Body of pancreas (tissue), 4 donors: ENCODE measurements at regions not wholly inside any gene's neighbourhood (a gene's known extent, or its start where the extent isn't known, plus 50 kb on each side); places are given as distances from the start of the nearest gene placed in this dataset.

ENCODE experiments used
- ATAC-seq: fragments of 150-250 bp; one replicate; pipeline ENCODE4 v1.9.1; 2016
- DNase-seq, 4 donors: peaks; one replicate each; pipeline ENCODE4 v3.0.0-alpha.2; 2019
- H3K27ac ChIP-seq, 4 donors: fragments of 200-600 bp; sonication (generic); 1 replicate in 3 of 4; 2 replicates in 1 of 4; pipeline versions ENCODE4 v1.5.1 to v1.6.1; 2016 to 2019; ENCODE audit warnings: mild to moderate bottlenecking in 1 of 4, mixed read lengths in 1 of 4, moderate library complexity in 1 of 4
- H3K27me3 ChIP-seq, 2 donors: fragments of 200-600 bp; sonication (generic); one replicate each; pipeline ENCODE4 v1.6.0; 2016; ENCODE audit warnings: mild to moderate bottlenecking in 1 of 2
- H3K36me3 ChIP-seq, 2 donors: fragments of 200-600 bp; sonication (generic); replicated peaks in 1 of 2; 2 replicates each; pipeline ENCODE4 v1.5.1; 2016; ENCODE audit warnings: low read depth in 2 of 2; ENCODE audit not compliant: insufficient read depth in 1 of 2
- H3K4me1 ChIP-seq: fragments of 200-600 bp; sonication (generic); one replicate; pipeline ENCODE4 v1.6.0; 2016
- H3K4me3 ChIP-seq, 2 donors: fragments of 200-600 bp; sonication (generic); 1 replicate in 1 of 2; 2 replicates in 1 of 2; pipeline ENCODE4 v1.5.1; 2016 to 2019
- H3K9me3 ChIP-seq, 3 donors: fragments of 200-600 bp; sonication (generic); 1 replicate in 2 of 3; 2 replicates in 1 of 3; pipeline ENCODE4 v1.5.1; 2016
- CTCF ChIP-seq, 7 experiments: fragments of 450-650 bp in 4 of 7; fragments of 200-600 bp in 3 of 7; sonication (generic) in 3 of 7; IDR thresholded peaks; one replicate each; pipeline ENCODE4 v1.5.1; 2016 to 2019; ENCODE audit warnings: antibody characterized with exemption in 7 of 7
- POLR2A ChIP-seq, 3 donors: fragments of 450-650 bp; IDR thresholded peaks; one replicate each; pipeline ENCODE4 v1.6.1; 2016; ENCODE audit warnings: antibody characterized with exemption in 3 of 3, mild to moderate bottlenecking in 2 of 3
- WGBS, 2 donors: methylation state at CpG; one replicate each; pipeline ENCODE4 v1.1.5; 2017; 5-methylcytosine and 5-hydroxymethylcytosine counted together
- intact Hi-C: fragments of 100-400 bp; cut with DNase I; formaldehyde crosslinking; loops from one replicate; pipeline ENCODE4 v1.15.1; 2023

- no peak for DNase-seq
Measured at GRCh38 chr10:130500261-130501000, 364.2 kb downstream of the GLRX3 start.

GRCh38 chr10:130507461-130507860 is 371.3 kb downstream of the GLRX3 start:
- Histone ChIP-seq H3K9me3 (no peaks in the 10 kb centered on the region), H3K36me3 (no peaks in the 10 kb centered on the region), H3K4me3 (no peak overlapping the region), H3K27me3 (no peaks in the 10 kb centered on the region), H3K4me1 (no peaks in the 10 kb centered on the region), H3K27ac (no peak overlapping the region)
- intact Hi-C loops, result no loop called here
- no peak for TF ChIP-seq POLR2A (IDR thresholded peaks at IDR 0.05)
- no peak for TF ChIP-seq CTCF (IDR thresholded peaks at IDR 0.05)
- WGBS, 2 donors, result 61 to 65% methylated on average over 5 of the region's 5 CpGs
- no peak for DNase-seq
- no peak for ATAC-seq

More at GRCh38 chr10:130500261-130501000, 364.2 kb downstream of the GLRX3 start:
- H3K4me1 ChIP-seq, result no peaks in the 10 kb centered on the region
- TF ChIP-seq POLR2A (IDR thresholded peaks at IDR 0.05), result no peak
- TF ChIP-seq CTCF (IDR thresholded peaks at IDR 0.05), result no peak
- H3K4me3 ChIP-seq, result no peak overlapping the region
- WGBS, 2 donors, result 58 to 66% methylated on average over 10 of the region's 10 CpGs
- H3K36me3 ChIP-seq, result no peaks in the 10 kb centered on the region
- intact Hi-C loops, result no loop called here
- no peak overlapping the region for H3K27ac ChIP-seq
- H3K27me3 ChIP-seq, result no peaks in the 10 kb centered on the region
- no peaks in the 10 kb centered on the region for H3K9me3 ChIP-seq
- ATAC-seq, result no peak

GRCh38 chr10:130509881-130510689 is 373.9 kb downstream of the GLRX3 start:
- WGBS, 2 donors, result 64 to 75% methylated on average over 22 to 25 of the region's 25 CpGs
- Histone ChIP-seq H3K36me3 (no peaks in the 10 kb centered on the region), H3K27ac (no peak overlapping the region), H3K4me3 (no peak overlapping the region), H3K9me3 (no peaks in the 10 kb centered on the region), H3K4me1 (no peaks in the 10 kb centered on the region), H3K27me3 (no peaks in the 10 kb centered on the region)
- no peak for TF ChIP-seq POLR2A (IDR thresholded peaks at IDR 0.05)
- no peak for TF ChIP-seq CTCF (IDR thresholded peaks at IDR 0.05)
- intact Hi-C loops, result no loop called here
- no peak for DNase-seq
- no peak for ATAC-seq

- TF ChIP-seq POLR2A (IDR thresholded peaks at IDR 0.05) (no peak), CTCF (IDR thresholded peaks at IDR 0.05) (no peak)
- DNase-seq, result no peak
- Histone ChIP-seq H3K27me3 (no peaks in the 10 kb centered on the region), H3K4me1 (no peaks in the 10 kb centered on the region), H3K27ac (no peak overlapping the region), H3K4me3 (no peak overlapping the region), H3K36me3 (no peaks in the 10 kb centered on the region), H3K9me3 (no peaks in the 10 kb centered on the region)
- intact Hi-C loops, result no loop called here
- 48 to 70% methylated on average over 9 of the region's 9 CpGs for WGBS, 2 donors
- no peak for ATAC-seq
Measured at GRCh38 chr10:130510755-130511154, 374.6 kb downstream of the GLRX3 start.
